ENCODE measurements at regions not wholly inside any gene's neighbourhood (a gene's known extent, or its start where the extent isn't known, plus 50 kb on each side); places are given as distances from the start of the nearest gene placed in this dataset.
A peak's percentile ranks its signal among the peaks of the same experiment; 100 is the strongest.
"Not testable (repeated sequence)": the region's sequence is repeated elsewhere in the genome, so short reads cannot be mapped to it uniquely, and the experiment has no call there.

DNA sequence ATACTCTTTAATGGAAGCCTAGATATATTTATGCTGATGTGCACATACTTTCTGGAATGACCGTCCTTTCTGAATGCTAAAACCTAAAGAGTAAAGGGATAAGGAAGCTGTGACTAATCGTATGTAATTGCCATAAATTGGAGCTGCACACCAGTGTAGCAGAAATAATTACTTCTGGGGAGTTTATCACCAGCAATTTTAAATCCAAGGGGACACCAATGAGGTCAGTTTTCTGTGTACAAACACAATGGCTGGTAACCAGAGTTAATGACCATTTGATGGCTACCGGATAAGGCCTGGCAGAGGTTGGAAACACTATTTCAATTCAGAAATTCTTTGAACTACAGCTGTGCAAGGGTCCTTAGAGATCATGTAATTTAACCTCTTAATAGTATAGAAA, 670.1 kb downstream of the REEP3 start:
- intact Hi-C loops (cut with micrococcal nuclease), result no loop called here

DNA sequence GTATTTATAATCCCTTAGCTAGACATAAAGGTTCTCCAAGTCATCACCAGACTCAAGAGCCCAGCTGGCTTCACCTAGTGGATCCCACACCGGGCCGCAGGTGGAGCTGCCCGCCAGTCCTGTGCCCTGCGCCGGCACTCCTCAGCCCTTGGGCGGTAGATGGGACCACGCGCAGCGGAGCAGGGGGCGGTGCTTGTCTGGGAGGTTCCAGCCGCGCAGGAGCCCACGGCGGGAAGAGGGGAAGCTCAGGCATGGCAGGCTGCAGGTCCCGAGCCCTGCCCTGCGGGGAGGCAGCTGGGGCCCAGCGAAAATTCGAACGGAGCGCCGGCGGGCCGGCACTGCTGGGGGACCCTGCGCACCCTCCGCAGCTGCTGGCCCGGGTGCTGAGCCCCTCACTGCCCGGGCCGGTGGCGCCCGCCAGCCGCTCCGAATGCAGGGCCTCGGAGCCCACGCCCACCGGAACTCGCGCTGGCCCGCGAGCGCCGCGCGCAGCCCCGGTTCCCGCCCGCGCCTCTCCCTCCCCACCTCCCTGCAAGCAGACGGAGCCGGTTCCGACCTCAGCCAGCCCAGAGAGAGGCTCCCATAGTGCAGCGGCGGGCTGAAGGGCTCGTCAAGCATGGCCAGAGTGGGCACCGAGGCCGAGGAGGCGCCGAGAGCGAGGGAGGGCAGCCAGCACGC, 675.6 kb downstream of the REEP3 start:
- Mint-ChIP-seq H3K4me3 (ENCODE audit: unreplicated experiment) (no peak overlapping the region), H3K36me3 (ENCODE audit: insufficient read depth, unreplicated experiment) (no peaks in the 10 kb centered on the region), H3K27me3 (ENCODE audit: insufficient read depth, unreplicated experiment) (no peaks in the 10 kb centered on the region), H3K4me1 (ENCODE audit: insufficient read depth, unreplicated experiment) (no peaks in the 10 kb centered on the region), H3K9me3 (ENCODE audit: unreplicated experiment) (no peaks in the 10 kb centered on the region), H3K27ac (ENCODE audit: low read depth, unreplicated experiment) (no peak overlapping the region)
- ChIA-PET CTCF (interaction anchor here (0.6 kb wide), 1 partner anchor 1659 kb away, joined by 3 read pairs; no protein-coding TSS in a partner anchor), POLR2A (no interaction called here)
- intact Hi-C loops (cut with micrococcal nuclease), result no loop called here
- TF ChIP-seq, protein P1, sequence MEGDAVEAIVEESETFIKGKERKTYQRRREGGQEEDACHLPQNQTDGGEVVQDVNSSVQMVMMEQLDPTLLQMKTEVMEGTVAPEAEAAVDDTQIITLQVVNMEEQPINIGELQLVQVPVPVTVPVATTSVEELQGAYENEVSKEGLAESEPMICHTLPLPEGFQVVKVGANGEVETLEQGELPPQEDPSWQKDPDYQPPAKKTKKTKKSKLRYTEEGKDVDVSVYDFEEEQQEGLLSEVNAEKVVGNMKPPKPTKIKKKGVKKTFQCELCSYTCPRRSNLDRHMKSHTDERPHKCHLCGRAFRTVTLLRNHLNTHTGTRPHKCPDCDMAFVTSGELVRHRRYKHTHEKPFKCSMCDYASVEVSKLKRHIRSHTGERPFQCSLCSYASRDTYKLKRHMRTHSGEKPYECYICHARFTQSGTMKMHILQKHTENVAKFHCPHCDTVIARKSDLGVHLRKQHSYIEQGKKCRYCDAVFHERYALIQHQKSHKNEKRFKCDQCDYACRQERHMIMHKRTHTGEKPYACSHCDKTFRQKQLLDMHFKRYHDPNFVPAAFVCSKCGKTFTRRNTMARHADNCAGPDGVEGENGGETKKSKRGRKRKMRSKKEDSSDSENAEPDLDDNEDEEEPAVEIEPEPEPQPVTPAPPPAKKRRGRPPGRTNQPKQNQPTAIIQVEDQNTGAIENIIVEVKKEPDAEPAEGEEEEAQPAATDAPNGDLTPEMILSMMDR (IDR thresholded peaks at IDR 0.05; ENCODE audit: unreplicated experiment), result no peak
- BruUV-seq (replicated peaks), result no TSS peak
- DNase-seq (ENCODE audit: unreplicated experiment), result no peak

More for the DNA sequence above, 670.1 kb downstream of the REEP3 start:
- TF ChIP-seq, protein P1 (IDR thresholded peaks at IDR 0.05; ENCODE audit: unreplicated experiment), result no peak
- H3K4me3 Mint-ChIP-seq (ENCODE audit: unreplicated experiment), result no peak overlapping the region
- no peaks in the 10 kb centered on the region for H3K27me3 Mint-ChIP-seq (ENCODE audit: insufficient read depth, unreplicated experiment)
- POLR2A ChIA-PET, result no interaction called here
- no peaks in the 10 kb centered on the region for H3K4me1 Mint-ChIP-seq (ENCODE audit: insufficient read depth, unreplicated experiment)
- DNase-seq (ENCODE audit: unreplicated experiment), result no peak
- no TSS peak for BruUV-seq (replicated peaks)
- no peaks in the 10 kb centered on the region for H3K9me3 Mint-ChIP-seq (ENCODE audit: unreplicated experiment)
- H3K36me3 Mint-ChIP-seq (ENCODE audit: insufficient read depth, unreplicated experiment), result no peaks in the 10 kb centered on the region
- H3K27ac Mint-ChIP-seq (ENCODE audit: low read depth, unreplicated experiment), result no peak overlapping the region
- CTCF ChIA-PET, result no interaction called here

DNA sequence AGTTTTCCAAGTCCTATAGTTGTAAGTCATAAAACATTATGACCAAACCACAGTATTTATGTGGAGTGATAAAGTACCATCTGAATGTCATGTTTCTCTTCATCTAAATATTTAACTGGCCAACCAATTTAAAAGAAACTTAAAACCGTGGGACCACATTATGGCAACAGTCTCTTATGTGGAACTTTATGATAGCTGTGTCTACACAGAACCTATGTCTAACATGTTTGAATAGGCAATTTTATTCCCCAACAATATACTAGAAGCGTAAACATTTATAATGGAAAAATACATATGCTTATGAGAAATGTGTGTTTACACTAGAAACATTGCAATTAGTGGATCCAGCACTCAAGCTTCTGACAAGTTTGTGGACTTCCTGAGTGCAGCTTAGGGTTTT, 680.7 kb downstream of the REEP3 start:
- ChIA-PET CTCF (no interaction called here), POLR2A (no interaction called here)
- H3K27me3 Mint-ChIP-seq (ENCODE audit: insufficient read depth, unreplicated experiment), result no peaks in the 10 kb centered on the region
- no TSS peak for BruUV-seq (replicated peaks)
- peaks cover 5% of the 10 kb centered on the region for H3K4me1 Mint-ChIP-seq (ENCODE audit: insufficient read depth, unreplicated experiment)
- peaks cover 6% of the 10 kb centered on the region for H3K9me3 Mint-ChIP-seq (ENCODE audit: unreplicated experiment)
- no peak overlapping the region for H3K4me3 Mint-ChIP-seq (ENCODE audit: unreplicated experiment)
- no peak overlapping the region for H3K27ac Mint-ChIP-seq (ENCODE audit: low read depth, unreplicated experiment)
- no peaks in the 10 kb centered on the region for H3K36me3 Mint-ChIP-seq (ENCODE audit: insufficient read depth, unreplicated experiment)
- intact Hi-C loops (cut with micrococcal nuclease), result no loop called here
- TF ChIP-seq, protein P1 (IDR thresholded peaks at IDR 0.05; ENCODE audit: unreplicated experiment), result no peak
- DNase-seq (ENCODE audit: unreplicated experiment), result no peak

DNA sequence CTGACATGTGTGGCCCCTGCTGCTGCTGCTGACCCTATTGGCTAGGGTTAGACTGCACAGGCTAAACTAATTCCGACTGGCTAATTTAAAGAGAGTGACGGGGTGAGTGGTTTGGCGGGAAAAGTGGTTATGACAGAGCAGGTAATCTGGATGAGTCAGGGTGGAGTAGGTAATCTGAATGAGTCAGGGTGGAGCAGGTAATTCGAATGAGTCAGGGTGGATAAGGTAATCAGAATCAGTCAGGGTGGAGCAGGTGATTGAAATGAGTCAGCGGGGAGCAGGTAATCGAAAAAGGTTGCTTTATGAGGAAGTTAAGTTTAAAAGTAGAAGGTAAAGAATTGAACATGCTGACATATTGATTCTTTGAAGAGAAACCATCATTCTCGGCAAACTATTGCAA, 683.3 kb downstream of the REEP3 start:
- H3K4me1 Mint-ChIP-seq (ENCODE audit: insufficient read depth, unreplicated experiment); H3K27ac Mint-ChIP-seq (ENCODE audit: low read depth, unreplicated experiment); H3K9me3 Mint-ChIP-seq (ENCODE audit: unreplicated experiment); H3K36me3 Mint-ChIP-seq (ENCODE audit: insufficient read depth, unreplicated experiment); H3K4me3 Mint-ChIP-seq (ENCODE audit: unreplicated experiment); POLR2A ChIA-PET; intact Hi-C loops (cut with micrococcal nuclease); BruUV-seq (replicated peaks); H3K27me3 Mint-ChIP-seq (ENCODE audit: insufficient read depth, unreplicated experiment): not testable (repeated sequence)
- peak; percentile 24 for DNase-seq (ENCODE audit: unreplicated experiment)
- CTCF ChIA-PET, result interaction anchor here (0.6 kb wide), 3 partner anchors 9 to 50 kb away, joined by 3 to 4 read pairs (median 3); no protein-coding TSS in a partner anchor

DNA sequence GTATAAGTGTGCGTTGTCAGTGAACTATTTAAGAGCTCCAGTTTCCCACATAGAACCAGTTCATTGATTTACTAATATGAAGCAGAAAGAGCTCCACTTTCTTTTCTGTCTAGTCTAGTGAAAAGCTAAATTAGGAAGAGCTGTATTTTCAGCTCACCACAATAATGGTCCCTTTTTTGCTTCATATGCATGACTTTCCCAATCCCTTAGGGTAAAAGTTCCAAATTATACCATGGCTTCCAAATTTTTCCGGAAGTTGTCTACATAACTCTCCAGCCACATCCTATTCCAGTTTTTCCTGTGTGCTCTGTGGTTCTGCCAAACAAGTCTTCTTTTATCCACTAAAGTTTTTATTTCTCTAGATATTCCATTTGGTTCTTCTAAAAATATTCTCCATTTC, 685.2 kb downstream of the REEP3 start:
- no peak for DNase-seq (ENCODE audit: unreplicated experiment)
- Mint-ChIP-seq H3K4me1 (ENCODE audit: insufficient read depth, unreplicated experiment) (peaks cover 5% of the 10 kb centered on the region), H3K4me3 (ENCODE audit: unreplicated experiment) (no peak overlapping the region), H3K27me3 (ENCODE audit: insufficient read depth, unreplicated experiment) (no peaks in the 10 kb centered on the region), H3K36me3 (ENCODE audit: insufficient read depth, unreplicated experiment) (no peaks in the 10 kb centered on the region), H3K27ac (ENCODE audit: low read depth, unreplicated experiment) (no peak overlapping the region), H3K9me3 (ENCODE audit: unreplicated experiment) (peaks cover 8% of the 10 kb centered on the region)
- no TSS peak for BruUV-seq (replicated peaks)
- intact Hi-C loops (cut with micrococcal nuclease), result no loop called here
- TF ChIP-seq, protein P1 (IDR thresholded peaks at IDR 0.05; ENCODE audit: unreplicated experiment), result no peak
- ChIA-PET CTCF (no interaction called here), POLR2A (no interaction called here)

All from MCF 10A (cell line).